IMR-90 (cell line): ENCODE measurements at regions not wholly inside any gene's neighbourhood (a gene's known extent, or its start where the extent isn't known, plus 50 kb on each side); places are given as distances from the start of the nearest gene placed in this dataset.

Source experiments
- ATAC-seq: fragments of 200-7000 bp; cut with Tn5 transposase; 2 replicates; pipeline ENCODE4 v1.9.1; 2020; ENCODE audit warnings: low read depth, mild to moderate bottlenecking, moderate library complexity
- BruUV-seq: library from RNA; stranded (reverse); fragments of 400-500 nt; replicated peaks from 2 replicates; lab custom pipeline; 2021; lab: Mats Ljungman, UMichigan
- CTCF ChIA-PET: fragments of 300-600 bp; formaldehyde crosslinking; extraction: SDS; loops from one replicate; lab custom pipeline; 2021; ENCODE audit warnings: antibody characterized with exemption; lab: Yijun Ruan, JAX
- POLR2A ChIA-PET: fragments of 300-600 bp; sonication (Branson Sonifier 250); formaldehyde crosslinking; loops from one replicate; lab custom pipeline; 2022; ENCODE audit warnings: antibody characterized with exemption; ENCODE audit not compliant: unreplicated experiment; lab: Charles Lee
- DNase-seq: peaks from one replicate; pipeline ENCODE4 v3.0.0; 2013
- H2AFZ ChIP-seq: replicated peaks from 2 replicates; pipeline ENCODE3; 2013; ENCODE audit warnings: low read length, mild to moderate bottlenecking; ENCODE audit not compliant: poor library complexity
- H2AK5ac ChIP-seq: 2 replicates; pipeline ENCODE4 v1.6.1; 2013; ENCODE audit warnings: low read depth, low read length, inconsistent platforms
- H2AK9ac ChIP-seq: replicated peaks from 2 replicates; pipeline ENCODE3; 2013; ENCODE audit warnings: mild to moderate bottlenecking, low read depth, low read length, moderate library complexity; ENCODE audit not compliant: poor library complexity
- H2BK120ac ChIP-seq: 2 replicates; pipeline ENCODE4 v1.6.1; 2013; ENCODE audit warnings: low read depth, low read length, inconsistent platforms
- H2BK15ac ChIP-seq: 3 replicates; pipeline ENCODE4 v1.6.1; 2013; ENCODE audit warnings: low read depth, low read length, inconsistent platforms
- H2BK20ac ChIP-seq: 2 replicates; pipeline ENCODE4 v1.6.1; 2013; ENCODE audit warnings: low read depth, mild to moderate bottlenecking, inconsistent platforms, low read length, moderate library complexity
- H2BK5ac ChIP-seq: 2 replicates; pipeline ENCODE4 v1.6.1; 2013; ENCODE audit warnings: mild to moderate bottlenecking, low read depth, low read length, inconsistent platforms; ENCODE audit not compliant: poor library complexity, severe bottlenecking
- H3K14ac ChIP-seq: replicated peaks from 2 replicates; pipeline ENCODE4 v1.6.1; 2013; ENCODE audit warnings: low read depth, low read length, inconsistent platforms
- H3K18ac ChIP-seq: 2 replicates; pipeline ENCODE4 v1.6.1; 2013; ENCODE audit warnings: low read depth, low read length, control low read depth
- H3K23ac ChIP-seq: 2 replicates; pipeline ENCODE4 v1.6.1; 2013; ENCODE audit warnings: low read depth, low read length, inconsistent platforms
- H3K27ac ChIP-seq: 2 replicates; pipeline ENCODE4 v1.5.1; 2013; ENCODE audit warnings: mild to moderate bottlenecking, control low read depth, low read length; ENCODE audit not compliant: insufficient read depth
- H3K27me3 ChIP-seq: 2 replicates; pipeline ENCODE4 v1.6.1; 2013; ENCODE audit warnings: low read length; ENCODE audit not compliant: control insufficient read depth, insufficient read depth
- H3K36me3 ChIP-seq: 2 replicates; pipeline ENCODE4 v1.6.1; 2013; ENCODE audit warnings: low read length, mixed read lengths; ENCODE audit not compliant: control insufficient read depth, insufficient read depth
- H3K4ac ChIP-seq: 2 replicates; pipeline ENCODE4 v1.6.1; 2013; ENCODE audit warnings: low read depth, low read length, inconsistent platforms
- H3K4me1 ChIP-seq: 2 replicates; pipeline ENCODE4 v1.6.1; 2013; ENCODE audit warnings: low read length, mixed read lengths; ENCODE audit not compliant: control insufficient read depth, insufficient read depth
- H3K4me2 ChIP-seq: 2 replicates; pipeline ENCODE4 v1.6.1; 2013; ENCODE audit warnings: low read depth, mild to moderate bottlenecking, control low read depth, low read length, moderate library complexity
- H3K4me3 ChIP-seq: 2 replicates; pipeline ENCODE4 v1.5.1; 2013; ENCODE audit warnings: low read depth, mild to moderate bottlenecking, control low read depth, low read length, moderate library complexity; ENCODE audit not compliant: insufficient read depth
- H3K56ac ChIP-seq: 2 replicates; pipeline ENCODE4 v1.6.1; 2013; ENCODE audit warnings: low read length, inconsistent platforms; ENCODE audit not compliant: insufficient read depth; ENCODE audit errors: extremely low read depth
- H3K79me1 ChIP-seq, 2 experiments: 2 replicates each; pipeline ENCODE4 v1.6.1; 2013; ENCODE audit warnings: low read length in 2 of 2, inconsistent platforms in 1 of 2, low read depth in 1 of 2
- H3K9ac ChIP-seq: 2 replicates; pipeline ENCODE4 v1.6.1; 2013; ENCODE audit warnings: low read depth, low read length, control low read depth
- H3K9me1 ChIP-seq: 2 replicates; pipeline ENCODE4 v1.6.1; 2013; ENCODE audit warnings: low read length, inconsistent platforms; ENCODE audit not compliant: insufficient read depth
- H3K9me3 ChIP-seq: 2 replicates; pipeline ENCODE4 v1.6.1; 2013; ENCODE audit warnings: low read length; ENCODE audit not compliant: control insufficient read depth, insufficient read depth
- H4K20me1 ChIP-seq: 2 replicates; pipeline ENCODE4 v1.6.1; 2013; ENCODE audit warnings: low read length, inconsistent platforms; ENCODE audit not compliant: insufficient read depth
- H4K5ac ChIP-seq: 2 replicates; pipeline ENCODE4 v1.6.1; 2013; ENCODE audit warnings: mild to moderate bottlenecking, low read depth, low read length, control low read depth
- H4K8ac ChIP-seq, 2 experiments: 2 replicates each; pipeline ENCODE4 v1.6.1; 2013; ENCODE audit warnings: low read depth in 2 of 2, low read length in 2 of 2, control low read depth in 1 of 2, inconsistent platforms in 1 of 2
- H4K91ac ChIP-seq: 2 replicates; pipeline ENCODE4 v1.6.1; 2013; ENCODE audit warnings: low read depth, low read length, inconsistent platforms; ENCODE audit not compliant: insufficient read depth
- CEBPB ChIP-seq: IDR thresholded peaks from 2 replicates; pipeline ENCODE4 v1.6.1; 2012; ENCODE audit warnings: low read depth, low read length, improper control_type of control experiment
- FOS ChIP-seq: fragments of 150-350 bp; IDR thresholded peaks from 2 replicates; pipeline ENCODE4 v1.6.1; 2016; ENCODE audit warnings: low read depth, low read length
- MAFK ChIP-seq: IDR thresholded peaks from 2 replicates; pipeline ENCODE4 v1.6.1; 2012; ENCODE audit warnings: low read depth, low read length, improper control_type of control experiment
- MAZ ChIP-seq: IDR thresholded peaks from 2 replicates; pipeline ENCODE4 v1.6.1; 2012; ENCODE audit warnings: low read depth, mild to moderate bottlenecking, low read length, improper control_type of control experiment, moderate library complexity, borderline replicate concordance
- POLR2A ChIP-seq: IDR thresholded peaks from 2 replicates; pipeline ENCODE4 v1.6.1; 2012; ENCODE audit warnings: mild to moderate bottlenecking, low read depth, low read length
- RAD21 ChIP-seq: IDR thresholded peaks from 2 replicates; pipeline ENCODE4 v1.6.1; 2012; ENCODE audit warnings: low read length, improper control_type of control experiment
- RCOR1 ChIP-seq: IDR thresholded peaks from 2 replicates; pipeline ENCODE4 v1.6.1; 2012; ENCODE audit warnings: mild to moderate bottlenecking, low read length, improper control_type of control experiment; ENCODE audit not compliant: insufficient replicate concordance
- RFX5 ChIP-seq: IDR thresholded peaks from 2 replicates; pipeline ENCODE4 v1.8.0; 2012; ENCODE audit warnings: low read depth, mild to moderate bottlenecking, low read length, moderate library complexity
- SMC3 ChIP-seq: fragments of 150-350 bp; IDR thresholded peaks from 2 replicates; pipeline ENCODE4 v1.6.1; 2016; ENCODE audit warnings: low read depth, mild to moderate bottlenecking, antibody characterized with exemption, low read length, moderate library complexity
- WGBS, 2 experiments: methylation state at CpG; one replicate each; pipeline versions ENCODE4 v1.1.5 to v1.1.7; 2013; ENCODE audit warnings: missing lambda C conversion rate in 2 of 2; ENCODE audit not compliant: insufficient read length in 1 of 2; ENCODE audit errors: extremely low coverage in 2 of 2; 5-methylcytosine and 5-hydroxymethylcytosine counted together
- dilution Hi-C: fragments of 300-500 bp; cut with HindIII; formaldehyde crosslinking; loops from one replicate; pipeline ENCODE4 v1.14.3; 2018; ENCODE audit warnings: low sequenced_read_pairs; ENCODE audit not compliant: unreplicated experiment
- in situ Hi-C: fragments of 300-500 bp; cut with MboI; formaldehyde crosslinking; loops from 3 replicates; pipeline ENCODE4 v1.14.3; 2019; ENCODE audit warnings: low sequenced_read_pairs, inconsistent platforms, mixed read lengths
- intact Hi-C: fragments of 100-400 bp; cut with micrococcal nuclease; formaldehyde crosslinking; loops from 2 replicates; pipeline ENCODE4 v1.10.0; 2022
- TF ChIP-seq, protein P1 (sequence below): fragments of 150-350 bp; IDR thresholded peaks from 2 replicates; pipeline ENCODE4 v1.6.1; 2016; ENCODE audit warnings: low read depth, mild to moderate bottlenecking, low read length, moderate library complexity, borderline replicate concordance

- Histone ChIP-seq H3K9me1 (no peaks in the 10 kb centered on the region), H3K36me3 (no peaks in the 10 kb centered on the region), H4K8ac (no peak overlapping the region), H4K20me1 (no peaks in the 10 kb centered on the region), H2AFZ (no peak overlapping the region), H3K4me1 (no peaks in the 10 kb centered on the region), H2BK20ac (no peak overlapping the region), H3K27me3 (no peaks in the 10 kb centered on the region), H2AK5ac (no peak overlapping the region), H2BK5ac (no peak overlapping the region), H3K27ac (no peak overlapping the region), H3K14ac (no peak overlapping the region), H3K4ac (no peak overlapping the region), H4K91ac (no peak overlapping the region), H3K56ac (no peak overlapping the region), H3K4me3 (no peak overlapping the region), H3K23ac (no peak overlapping the region), H2BK120ac (no peak overlapping the region), H2BK15ac (no peak overlapping the region), H3K9me3 (no peaks in the 10 kb centered on the region), H4K5ac (no peak overlapping the region), H3K18ac (no peak overlapping the region), H3K9ac (no peak overlapping the region), H3K79me1 (no peaks in the 10 kb centered on the region), H3K4me2 (no peak overlapping the region), H2AK9ac (no peak overlapping the region)
- WGBS, 2 experiments: no CpG with 5 or more reads among the region's 2 CpGs
- POLR2A ChIA-PET: no interaction called here
- in situ Hi-C loops: no loop called here
- DNase-seq (no peak), ATAC-seq (no peak)
- dilution Hi-C loops: no loop called here
- intact Hi-C loops: no loop called here
- CTCF ChIA-PET: no interaction called here
- no peak for TF ChIP-seq POLR2A
- no peak for TF ChIP-seq SMC3
- TF ChIP-seq, protein P1, sequence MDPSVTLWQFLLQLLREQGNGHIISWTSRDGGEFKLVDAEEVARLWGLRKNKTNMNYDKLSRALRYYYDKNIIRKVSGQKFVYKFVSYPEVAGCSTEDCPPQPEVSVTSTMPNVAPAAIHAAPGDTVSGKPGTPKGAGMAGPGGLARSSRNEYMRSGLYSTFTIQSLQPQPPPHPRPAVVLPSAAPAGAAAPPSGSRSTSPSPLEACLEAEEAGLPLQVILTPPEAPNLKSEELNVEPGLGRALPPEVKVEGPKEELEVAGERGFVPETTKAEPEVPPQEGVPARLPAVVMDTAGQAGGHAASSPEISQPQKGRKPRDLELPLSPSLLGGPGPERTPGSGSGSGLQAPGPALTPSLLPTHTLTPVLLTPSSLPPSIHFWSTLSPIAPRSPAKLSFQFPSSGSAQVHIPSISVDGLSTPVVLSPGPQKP: no peak
- TF ChIP-seq MAFK: no peak
- no peak for TF ChIP-seq RAD21
- no peak for TF ChIP-seq MAZ
- no peak for TF ChIP-seq FOS
- TF ChIP-seq RFX5: no peak
- no peak for TF ChIP-seq RCOR1
- no peak for TF ChIP-seq CEBPB
- no TSS peak for BruUV-seq
Measured at GRCh38 chr10:64750672-64751071, 1229.5 kb downstream of the REEP3 start.
